MCF 10A (cell line): ENCODE measurements at regions not wholly inside any gene's neighbourhood (a gene's known extent, or its start where the extent isn't known, plus 50 kb on each side); places are given as distances from the start of the nearest gene placed in this dataset.

Source experiments
- BruUV-seq: library from RNA; stranded (reverse); fragments of 400-500 nt; replicated peaks from 2 replicates; lab custom pipeline; 2021; lab: Mats Ljungman, UMichigan
- CTCF ChIA-PET: fragments of 300-600 bp; sonication (Branson Sonifier 250); formaldehyde crosslinking; extraction: SDS; loops from one replicate; lab custom pipeline; 2021; ENCODE audit warnings: antibody characterized with exemption, inconsistent platforms; lab: Yijun Ruan, JAX
- POLR2A ChIA-PET: fragments of 300-600, 350-650 bp; sonication (Branson Sonifier 250); formaldehyde crosslinking; extraction: SDS; loops from one replicate; lab custom pipeline; 2020; ENCODE audit warnings: antibody characterized with exemption, inconsistent platforms; lab: Yijun Ruan, JAX
- DNase-seq: peaks from one replicate; pipeline ENCODE4 v3.0.0-alpha.2; 2018; ENCODE audit not compliant: unreplicated experiment
- H3K27ac Mint-ChIP-seq: one replicate; pipeline ENCODE4 v1.8.0; 2022; ENCODE audit warnings: mild to moderate bottlenecking, low read depth, mixed read lengths; ENCODE audit not compliant: unreplicated experiment
- H3K27me3 Mint-ChIP-seq: one replicate; pipeline ENCODE4 v1.8.0; 2022; ENCODE audit warnings: mixed read lengths; ENCODE audit not compliant: insufficient read depth, unreplicated experiment
- H3K36me3 Mint-ChIP-seq: one replicate; pipeline ENCODE4 v1.8.0; 2022; ENCODE audit warnings: mild to moderate bottlenecking, moderate library complexity, mixed read lengths; ENCODE audit not compliant: insufficient read depth, unreplicated experiment
- H3K4me1 Mint-ChIP-seq: one replicate; pipeline ENCODE4 v1.8.0; 2022; ENCODE audit warnings: mixed read lengths; ENCODE audit not compliant: insufficient read depth, unreplicated experiment
- H3K4me3 Mint-ChIP-seq: one replicate; pipeline ENCODE4 v1.8.0; 2022; ENCODE audit warnings: mild to moderate bottlenecking, moderate library complexity, mixed read lengths; ENCODE audit not compliant: unreplicated experiment
- H3K9me3 Mint-ChIP-seq: one replicate; pipeline ENCODE4 v1.8.0; 2022; ENCODE audit warnings: mixed read lengths; ENCODE audit not compliant: unreplicated experiment
- CTCF ChIP-seq: fragments of 200-600 bp; IDR thresholded peaks from one replicate; pipeline ENCODE4 v1.8.0; 2022; ENCODE audit warnings: antibody characterized with exemption, mild to moderate bottlenecking; ENCODE audit not compliant: unreplicated experiment
- intact Hi-C: fragments of 100-400 bp; cut with micrococcal nuclease; formaldehyde crosslinking; loops from 2 replicates; pipeline ENCODE4 v1.14.1; 2022

- intact Hi-C loops: no loop called here
- H3K9me3 Mint-ChIP-seq: no peaks in the 10 kb centered on the region
- no peak for TF ChIP-seq CTCF
- no peaks in the 10 kb centered on the region for H3K4me1 Mint-ChIP-seq
- H3K4me3 Mint-ChIP-seq: no peak overlapping the region
- DNase-seq: no peak
- H3K27ac Mint-ChIP-seq: no peak overlapping the region
- no TSS peak for BruUV-seq
- ChIA-PET POLR2A (no interaction called here), CTCF (no interaction called here)
- H3K36me3 Mint-ChIP-seq: no peaks in the 10 kb centered on the region
- H3K27me3 Mint-ChIP-seq: no peaks in the 10 kb centered on the region
These were observed 156.0 kb upstream of the SOD1 start for GRCh38 chr21:31503467-31503866.

GRCh38 chr21:31502537-31503143 lies 156.9 kb upstream of the SOD1 start:
- Mint-ChIP-seq H3K9me3 (no peaks in the 10 kb centered on the region), H3K4me3 (no peak overlapping the region)

GRCh38 chr21:31501926-31502325 lies 157.6 kb upstream of the SOD1 start:
- no peaks in the 10 kb centered on the region for H3K36me3 Mint-ChIP-seq
- BruUV-seq: no TSS peak
- intact Hi-C loops: no loop called here
- H3K4me3 Mint-ChIP-seq: no peak overlapping the region
- ChIA-PET CTCF (interaction anchor here (1.0 kb wide), 1 partner anchor 79 kb away, joined by 3 read pairs; no protein-coding TSS in a partner anchor), POLR2A (no interaction called here)
- no peaks in the 10 kb centered on the region for H3K27me3 Mint-ChIP-seq
- H3K9me3 Mint-ChIP-seq: no peaks in the 10 kb centered on the region
- no peak for TF ChIP-seq CTCF
- DNase-seq: no peak
- H3K27ac Mint-ChIP-seq: no peak overlapping the region
- no peaks in the 10 kb centered on the region for H3K4me1 Mint-ChIP-seq

More at GRCh38 chr21:31502537-31503143, 156.9 kb upstream of the SOD1 start:
- H3K27me3 Mint-ChIP-seq: no peaks in the 10 kb centered on the region
- no TSS peak for BruUV-seq
- H3K4me1 Mint-ChIP-seq: no peaks in the 10 kb centered on the region
- H3K36me3 Mint-ChIP-seq: no peaks in the 10 kb centered on the region
- no peak overlapping the region for H3K27ac Mint-ChIP-seq
- no peak for DNase-seq
- TF ChIP-seq CTCF: no peak
- CTCF ChIA-PET: interaction anchor here (0.7 to 1.0 kb wide), 2 partner anchors 56 to 78 kb away, joined by 3 read pairs; no protein-coding TSS in a partner anchor
- POLR2A ChIA-PET: no interaction called here
- intact Hi-C loops: no loop called here

GRCh38 chr21:31500982-31501381 lies 156.9 kb upstream of the TIAM1 start:
- intact Hi-C loops: no loop called here
- no peaks in the 10 kb centered on the region for H3K27me3 Mint-ChIP-seq
- H3K4me3 Mint-ChIP-seq: no peak overlapping the region
- no peaks in the 10 kb centered on the region for H3K36me3 Mint-ChIP-seq
- DNase-seq: no peak
- no peak overlapping the region for H3K27ac Mint-ChIP-seq
- ChIA-PET CTCF (interaction anchor here (0.6 to 1.6 kb wide), 2 partner anchors 80 to 289 kb away, joined by 3 to 10 read pairs; no protein-coding TSS in a partner anchor), POLR2A (no interaction called here)
- BruUV-seq: no TSS peak
- no peak for TF ChIP-seq CTCF
- peaks cover 4% of the 10 kb centered on the region for H3K4me1 Mint-ChIP-seq
- H3K9me3 Mint-ChIP-seq: no peaks in the 10 kb centered on the region
